ENCODE measurements at regions not wholly inside any gene's neighbourhood (a gene's known extent, or its start where the extent isn't known, plus 50 kb on each side); places are given as distances from the start of the nearest gene placed in this dataset.
"Not testable (repeated sequence)": the region's sequence is repeated elsewhere in the genome, so short reads cannot be mapped to it uniquely, and the experiment has no call there.

GRCh38 chr10:128579901-128580300 lies 453.7 kb upstream of the MKI67 start:
- no peaks in the 10 kb centered on the region for H3K36me3 ChIP-seq (ENCODE audit: control insufficient read depth in 2 of 3, insufficient read depth in 3 of 3, low read length in 3 of 3)
- CTCF ChIA-PET, result interaction anchor here (0.7 kb wide), 1 partner anchor 1317 kb away, joined by 3 read pairs; no protein-coding TSS in a partner anchor
- H3K4me3 ChIP-seq (ENCODE audit: low read length), result no peak overlapping the region
- no peaks in the 10 kb centered on the region for H3K9me3 ChIP-seq (ENCODE audit: control insufficient read depth in 2 of 3, low read length in 3 of 3)
- ATAC-seq, result no peak
- H3K4me3 Mint-ChIP-seq, result no peak overlapping the region
- peaks cover 0 to 27% (median 7%) of the 10 kb centered on the region in 5 donors for H3K27me3 Mint-ChIP-seq
- H3K27me3 ChIP-seq (ENCODE audit: control insufficient read depth in 2 of 2, insufficient read depth in 2 of 2, low read length in 2 of 2), result no peaks in the 10 kb centered on the region
- H3K4me1 Mint-ChIP-seq, result no peaks in the 10 kb centered on the region
- intact Hi-C loops (cut with micrococcal nuclease), result no loop called here
- H3K4me1 ChIP-seq (ENCODE audit: control insufficient read depth in 2 of 2, insufficient read depth in 2 of 2, low read length in 2 of 2), result no peaks in the 10 kb centered on the region
- peaks cover 0 to 4% (median 0%) of the 10 kb centered on the region in 11 donors for H3K9me3 Mint-ChIP-seq
- DNase-seq, result no peak
- no peaks in the 10 kb centered on the region for H3K36me3 Mint-ChIP-seq
- no peak overlapping the region for H3K27ac ChIP-seq (ENCODE audit: low read depth, low read length)
- H3K27ac Mint-ChIP-seq, result no peak overlapping the region
- POLR2A ChIA-PET, result no interaction called here

GRCh38 chr10:128583125-128583524 lies 456.9 kb upstream of the MKI67 start:
- H3K27me3 ChIP-seq (ENCODE audit: control insufficient read depth in 2 of 2, insufficient read depth in 2 of 2, low read length in 2 of 2); intact Hi-C loops (cut with micrococcal nuclease); ATAC-seq; H3K27ac Mint-ChIP-seq; POLR2A ChIA-PET; H3K36me3 Mint-ChIP-seq; H3K4me3 ChIP-seq (ENCODE audit: low read length); H3K27ac ChIP-seq (ENCODE audit: low read depth, low read length); H3K36me3 ChIP-seq (ENCODE audit: control insufficient read depth in 2 of 3, insufficient read depth in 3 of 3, low read length in 3 of 3); H3K4me1 Mint-ChIP-seq; H3K9me3 ChIP-seq (ENCODE audit: control insufficient read depth in 2 of 3, low read length in 3 of 3); H3K4me3 Mint-ChIP-seq; H3K4me1 ChIP-seq (ENCODE audit: control insufficient read depth in 2 of 2, insufficient read depth in 2 of 2, low read length in 2 of 2); CTCF ChIA-PET; DNase-seq; H3K9me3 Mint-ChIP-seq: not testable (repeated sequence)
- H3K27me3 Mint-ChIP-seq, result peaks cover 3 to 21% (median 7%) of the 10 kb centered on the region in 5 donors

- H3K27me3 ChIP-seq (ENCODE audit: control insufficient read depth in 2 of 2, insufficient read depth in 2 of 2, low read length in 2 of 2); intact Hi-C loops (cut with micrococcal nuclease); H3K27ac ChIP-seq (ENCODE audit: low read depth, low read length); ATAC-seq; CTCF ChIA-PET; DNase-seq; H3K27ac Mint-ChIP-seq; H3K4me1 ChIP-seq (ENCODE audit: control insufficient read depth in 2 of 2, insufficient read depth in 2 of 2, low read length in 2 of 2); POLR2A ChIA-PET; H3K9me3 Mint-ChIP-seq; H3K4me3 ChIP-seq (ENCODE audit: low read length); H3K4me1 Mint-ChIP-seq; H3K9me3 ChIP-seq (ENCODE audit: control insufficient read depth in 2 of 3, low read length in 3 of 3); H3K36me3 Mint-ChIP-seq; H3K27me3 Mint-ChIP-seq; H3K4me3 Mint-ChIP-seq; H3K36me3 ChIP-seq (ENCODE audit: control insufficient read depth in 2 of 3, insufficient read depth in 3 of 3, low read length in 3 of 3): not testable (repeated sequence)
These were observed 460.4 kb upstream of the MKI67 start for GRCh38 chr10:128586599-128586998.

GRCh38 chr10:128587689-128588088 lies 461.5 kb upstream of the MKI67 start:
- DNase-seq (no peak), ATAC-seq (no peak)
- CTCF ChIA-PET, result no interaction called here
- Mint-ChIP-seq H3K36me3 (no peaks in the 10 kb centered on the region), H3K27ac (no peak overlapping the region), H3K4me1 (no peaks in the 10 kb centered on the region), H3K4me3 (no peak overlapping the region), H3K27me3 (peaks cover 0 to 7% (median 0%) of the 10 kb centered on the region in 5 donors), H3K9me3 (peaks cover 0 to 7% (median 0%) of the 10 kb centered on the region in 11 donors)
- Histone ChIP-seq H3K27ac (ENCODE audit: low read depth, low read length) (no peak overlapping the region), H3K9me3 (ENCODE audit: control insufficient read depth in 2 of 3, low read length in 3 of 3) (no peaks in the 10 kb centered on the region), H3K4me1 (ENCODE audit: control insufficient read depth in 2 of 2, insufficient read depth in 2 of 2, low read length in 2 of 2) (no peaks in the 10 kb centered on the region), H3K27me3 (ENCODE audit: control insufficient read depth in 2 of 2, insufficient read depth in 2 of 2, low read length in 2 of 2) (no peaks in the 10 kb centered on the region), H3K4me3 (ENCODE audit: low read length) (no peak overlapping the region), H3K36me3 (ENCODE audit: control insufficient read depth in 2 of 3, insufficient read depth in 3 of 3, low read length in 3 of 3) (no peaks in the 10 kb centered on the region)
- intact Hi-C loops (cut with micrococcal nuclease), result no loop called here
- POLR2A ChIA-PET, result no interaction called here

GRCh38 chr10:128588402-128588801 lies 462.2 kb upstream of the MKI67 start:
- Mint-ChIP-seq H3K4me1 (no peaks in the 10 kb centered on the region), H3K27me3 (peaks cover 0 to 7% (median 0%) of the 10 kb centered on the region in 5 donors), H3K27ac (no peak overlapping the region), H3K9me3 (peaks cover 0 to 7% (median 0%) of the 10 kb centered on the region in 11 donors), H3K36me3 (no peaks in the 10 kb centered on the region), H3K4me3 (no peak overlapping the region)
- ChIA-PET POLR2A (no interaction called here), CTCF (no interaction called here)
- intact Hi-C loops (cut with micrococcal nuclease), result no loop called here
- no peaks in the 10 kb centered on the region for H3K27me3 ChIP-seq (ENCODE audit: control insufficient read depth in 2 of 2, insufficient read depth in 2 of 2, low read length in 2 of 2)
- H3K4me1 ChIP-seq (ENCODE audit: control insufficient read depth in 2 of 2, insufficient read depth in 2 of 2, low read length in 2 of 2), result no peaks in the 10 kb centered on the region
- no peaks in the 10 kb centered on the region for H3K9me3 ChIP-seq (ENCODE audit: control insufficient read depth in 2 of 3, low read length in 3 of 3)
- no peak overlapping the region for H3K4me3 ChIP-seq (ENCODE audit: low read length)
- no peaks in the 10 kb centered on the region for H3K36me3 ChIP-seq (ENCODE audit: control insufficient read depth in 2 of 3, insufficient read depth in 3 of 3, low read length in 3 of 3)
- H3K27ac ChIP-seq (ENCODE audit: low read depth, low read length), result no peak overlapping the region
- no peak for ATAC-seq
- DNase-seq, result no peak

- DNase-seq (no peak), ATAC-seq (no peak)
- peaks cover 0 to 14% (median 2%) of the 10 kb centered on the region in 11 donors for H3K9me3 Mint-ChIP-seq
- H3K27me3 Mint-ChIP-seq, result peaks cover 0 to 4% (median 2%) of the 10 kb centered on the region in 5 donors
- H3K9me3 ChIP-seq (ENCODE audit: control insufficient read depth in 2 of 3, low read length in 3 of 3), result no peaks in the 10 kb centered on the region
- POLR2A ChIA-PET, result no interaction called here
- no peaks in the 10 kb centered on the region for H3K36me3 Mint-ChIP-seq
- no peaks in the 10 kb centered on the region for H3K36me3 ChIP-seq (ENCODE audit: control insufficient read depth in 2 of 3, insufficient read depth in 3 of 3, low read length in 3 of 3)
- no peak overlapping the region for H3K4me3 ChIP-seq (ENCODE audit: low read length)
- H3K27ac ChIP-seq (ENCODE audit: low read depth, low read length), result no peak overlapping the region
- CTCF ChIA-PET, result interaction anchor here (0.7 kb wide), 1 partner anchor 906 kb away, joined by 4 read pairs; no protein-coding TSS in a partner anchor
- intact Hi-C loops (cut with micrococcal nuclease), result no loop called here
- H3K4me3 Mint-ChIP-seq, result no peak overlapping the region
- no peaks in the 10 kb centered on the region for H3K27me3 ChIP-seq (ENCODE audit: control insufficient read depth in 2 of 2, insufficient read depth in 2 of 2, low read length in 2 of 2)
- H3K27ac Mint-ChIP-seq, result no peak overlapping the region
- H3K4me1 ChIP-seq (ENCODE audit: control insufficient read depth in 2 of 2, insufficient read depth in 2 of 2, low read length in 2 of 2), result no peaks in the 10 kb centered on the region
- H3K4me1 Mint-ChIP-seq, result no peaks in the 10 kb centered on the region
These were observed 468.5 kb upstream of the MKI67 start for GRCh38 chr10:128594688-128595087.

GRCh38 chr10:128596906-128597305 lies 470.7 kb upstream of the MKI67 start:
- POLR2A ChIA-PET, result no interaction called here
- no peaks in the 10 kb centered on the region for H3K27me3 ChIP-seq (ENCODE audit: control insufficient read depth in 2 of 2, insufficient read depth in 2 of 2, low read length in 2 of 2)

More at GRCh38 chr10:128596906-128597305, 470.7 kb upstream of the MKI67 start:
- H3K36me3 Mint-ChIP-seq, result no peaks in the 10 kb centered on the region
- H3K4me1 Mint-ChIP-seq, result no peaks in the 10 kb centered on the region
- DNase-seq, result no peak
- H3K4me3 Mint-ChIP-seq, result no peak overlapping the region
- no peaks in the 10 kb centered on the region for H3K36me3 ChIP-seq (ENCODE audit: control insufficient read depth in 2 of 3, insufficient read depth in 3 of 3, low read length in 3 of 3)
- CTCF ChIA-PET, result no interaction called here
- H3K27ac ChIP-seq (ENCODE audit: low read depth, low read length), result no peak overlapping the region
- no peak overlapping the region for H3K4me3 ChIP-seq (ENCODE audit: low read length)
- no peak for ATAC-seq
- H3K9me3 ChIP-seq (ENCODE audit: control insufficient read depth in 2 of 3, low read length in 3 of 3), result no peaks in the 10 kb centered on the region
- peaks cover 0 to 8% (median 4%) of the 10 kb centered on the region in 5 donors for H3K27me3 Mint-ChIP-seq
- no peak overlapping the region for H3K27ac Mint-ChIP-seq
- H3K9me3 Mint-ChIP-seq, result peaks cover 0 to 14% (median 2%) of the 10 kb centered on the region in 11 donors
- no peaks in the 10 kb centered on the region for H3K4me1 ChIP-seq (ENCODE audit: control insufficient read depth in 2 of 2, insufficient read depth in 2 of 2, low read length in 2 of 2)
- intact Hi-C loops (cut with micrococcal nuclease), result no loop called here
